GM18517 (cell line): ENCODE measurements at regions not wholly inside any gene's neighbourhood (a gene's known extent, or its start where the extent isn't known, plus 50 kb on each side); places are given as distances from the start of the nearest gene placed in this dataset.

Experiments used
- ATAC-seq: cut with Tn5 transposase; IDR thresholded peaks from one replicate; pipeline ENCODE4 v1.9.1; 2021; ENCODE audit warnings: mild to moderate bottlenecking, moderate library complexity; ENCODE audit not compliant: unreplicated experiment

DNA sequence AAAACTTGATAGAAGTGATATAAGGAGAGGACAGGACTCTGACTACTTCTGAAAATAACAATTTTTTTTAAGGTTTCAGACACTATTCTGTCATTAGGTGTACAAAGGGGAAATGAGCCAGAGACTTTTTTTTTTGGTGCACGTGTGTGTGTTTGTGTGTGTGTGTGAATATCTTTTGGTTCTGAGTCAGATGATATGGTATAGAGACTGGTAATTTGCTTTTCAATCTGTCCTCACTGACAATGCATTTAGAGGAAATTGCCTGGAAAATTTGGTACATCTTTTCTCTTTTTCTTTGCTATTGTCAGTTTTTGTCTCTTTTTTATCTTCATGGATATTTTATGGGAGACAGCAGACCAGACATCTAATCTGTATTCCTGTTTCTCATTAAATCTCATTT, 59.3 kb downstream of the DDIT4L start:
- ATAC-seq: no peak

DNA sequence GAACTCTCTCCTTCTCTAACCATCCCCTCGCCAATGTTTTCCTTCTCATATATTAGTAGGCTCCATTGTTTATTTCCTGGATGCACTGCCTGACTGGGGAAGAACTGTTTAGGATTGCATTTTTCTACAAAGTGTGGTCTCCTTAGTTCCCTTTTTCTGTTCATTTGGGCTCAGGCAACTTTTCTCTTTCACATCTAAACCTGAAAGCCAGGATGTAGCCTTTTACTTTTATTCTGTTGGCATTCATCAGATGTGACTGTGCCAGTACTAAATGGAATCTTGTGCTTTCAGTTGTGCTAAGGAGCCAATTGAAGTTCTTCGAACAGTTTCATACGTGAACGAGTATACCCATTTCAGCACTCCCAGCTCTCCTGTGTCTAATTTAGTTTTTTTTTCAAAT, 59.8 kb downstream of the DDIT4L start:
- no peak for ATAC-seq

DNA sequence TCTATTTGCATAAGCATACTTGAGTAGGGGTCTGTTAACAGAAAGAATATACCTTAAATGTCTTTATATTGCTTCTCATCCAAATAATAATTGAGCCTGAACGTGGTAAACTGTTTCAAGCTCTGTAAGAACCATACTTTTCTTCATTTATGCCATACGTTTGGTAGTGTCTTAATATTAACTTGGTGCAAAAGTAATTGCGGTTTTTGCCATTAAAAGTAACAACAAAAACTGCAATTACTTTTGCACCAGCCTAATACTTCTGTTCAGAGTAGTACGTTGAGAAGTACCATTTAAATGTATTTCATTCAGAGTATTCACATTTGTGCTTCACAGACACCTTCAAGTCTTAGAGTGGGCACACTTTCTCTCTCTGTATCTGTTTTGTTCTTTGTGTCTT, 60.5 kb downstream of the DDIT4L start:
- no peak for ATAC-seq

DNA sequence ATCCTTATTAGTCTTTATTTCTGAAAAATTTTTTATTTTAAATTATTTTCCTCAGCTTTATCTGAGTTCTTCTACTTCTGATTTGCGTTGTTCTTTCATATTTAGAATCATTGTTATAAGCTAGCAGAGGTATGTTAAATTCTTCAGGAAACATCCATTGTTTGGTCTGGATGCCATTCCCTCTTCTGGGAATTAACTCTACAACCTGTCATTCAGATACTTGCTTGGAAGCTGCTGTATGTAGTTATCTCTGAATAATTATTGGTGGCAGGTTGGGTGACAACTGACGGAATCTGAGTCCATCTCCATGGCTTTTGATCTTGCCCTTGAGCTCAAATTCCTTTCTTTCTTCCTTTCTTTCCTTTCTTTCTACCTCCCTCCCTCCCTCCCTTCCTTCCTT, 61.9 kb downstream of the DDIT4L start:
- no peak for ATAC-seq

DNA sequence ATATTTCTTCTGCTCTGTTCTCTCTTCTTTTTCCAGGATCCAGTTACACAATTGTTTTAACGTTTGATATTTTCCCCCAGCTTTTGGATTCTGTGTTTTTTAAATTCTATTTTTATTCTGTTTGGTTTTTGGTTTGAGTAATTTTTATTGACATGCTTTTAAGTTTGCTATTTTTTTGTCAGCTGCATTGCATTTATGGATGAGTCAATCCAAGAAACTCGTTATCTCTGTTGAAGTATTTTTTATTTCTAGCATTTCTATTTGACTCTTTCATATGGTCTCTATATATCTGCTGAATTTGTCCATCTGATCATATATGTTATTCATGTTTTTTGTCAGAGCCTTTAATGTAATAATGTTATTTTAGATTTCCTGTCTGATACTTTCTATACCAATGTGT, 65.6 kb downstream of the DDIT4L start:
- ATAC-seq: no peak

DNA sequence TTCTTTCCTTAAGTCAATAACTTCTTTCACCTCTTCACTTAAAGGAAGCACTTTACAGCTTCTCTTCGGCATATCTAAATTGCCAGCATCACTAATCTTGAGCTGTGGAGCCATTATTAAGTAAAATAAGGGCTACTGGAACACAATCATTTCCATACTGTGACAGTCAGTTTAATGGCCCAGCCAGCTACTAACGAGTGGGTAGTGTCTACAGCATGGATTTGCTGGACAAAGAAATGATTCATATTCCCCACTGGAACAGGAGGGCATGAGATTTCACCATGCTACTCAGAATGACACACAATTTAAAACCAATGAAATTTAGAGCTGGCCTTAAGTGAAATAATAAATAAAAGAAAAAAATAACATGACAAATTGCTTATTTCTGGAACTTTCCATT, 72.1 kb downstream of the DDIT4L start:
- ATAC-seq: no peak

DNA sequence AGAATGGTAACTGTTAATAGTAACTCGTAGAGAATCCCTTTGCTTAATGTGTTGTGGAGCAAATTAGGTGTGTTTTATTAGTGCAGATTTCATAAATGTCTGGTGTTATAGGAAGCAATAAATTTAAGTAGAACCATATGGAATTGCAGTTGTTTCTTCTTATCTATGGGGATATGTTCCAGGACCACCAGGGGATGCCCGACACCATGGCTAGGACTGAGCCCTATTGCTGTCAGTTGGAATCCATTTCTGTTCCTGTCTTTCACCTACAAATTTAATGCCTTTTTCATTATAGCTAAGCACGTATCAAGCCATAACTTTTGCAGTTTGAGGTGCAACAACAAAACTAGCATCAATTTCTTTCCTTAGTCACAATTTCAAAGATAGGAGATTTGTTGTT, 72.5 kb downstream of the DDIT4L start:
- ATAC-seq: no peak

DNA sequence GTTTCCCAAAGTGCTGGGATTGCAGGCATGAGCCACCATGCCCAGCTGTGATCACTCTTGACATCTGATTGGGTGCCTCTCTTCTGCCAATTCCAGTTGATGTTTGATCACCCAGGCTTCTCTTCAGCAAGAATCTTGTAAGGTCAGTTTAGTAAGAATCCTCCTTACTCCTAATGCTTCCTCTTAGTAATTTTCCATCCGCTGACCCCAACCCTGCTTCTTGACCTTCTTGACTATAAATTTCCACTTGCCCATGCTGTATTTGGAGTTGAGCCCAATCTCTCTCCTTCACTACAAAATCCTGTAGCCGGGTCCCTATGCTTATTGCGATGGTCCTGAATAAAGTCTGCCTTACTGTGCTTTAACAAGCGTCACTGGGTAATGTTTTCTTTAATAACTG, 75.4 kb downstream of the DDIT4L start:
- ATAC-seq: no peak

DNA sequence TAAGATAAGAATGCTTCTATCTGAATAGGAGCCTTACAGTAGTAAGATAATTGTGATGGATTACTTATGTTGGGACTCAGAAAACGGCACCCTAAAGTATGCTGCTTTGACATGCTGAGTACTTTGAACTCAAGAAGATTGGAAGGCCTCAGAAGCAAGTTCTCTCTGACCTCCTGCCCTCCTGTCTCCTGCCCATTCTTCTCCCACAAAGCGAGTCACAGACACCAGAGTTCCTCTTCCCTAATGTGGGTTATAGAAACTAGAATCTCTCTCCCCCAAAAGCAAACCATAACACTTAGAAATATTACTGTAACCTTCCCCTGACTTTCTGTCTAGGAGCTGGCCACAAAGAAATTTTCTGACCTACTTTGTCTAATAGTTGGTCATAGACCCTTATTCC, 76.5 kb downstream of the DDIT4L start:
- ATAC-seq: no peak

DNA sequence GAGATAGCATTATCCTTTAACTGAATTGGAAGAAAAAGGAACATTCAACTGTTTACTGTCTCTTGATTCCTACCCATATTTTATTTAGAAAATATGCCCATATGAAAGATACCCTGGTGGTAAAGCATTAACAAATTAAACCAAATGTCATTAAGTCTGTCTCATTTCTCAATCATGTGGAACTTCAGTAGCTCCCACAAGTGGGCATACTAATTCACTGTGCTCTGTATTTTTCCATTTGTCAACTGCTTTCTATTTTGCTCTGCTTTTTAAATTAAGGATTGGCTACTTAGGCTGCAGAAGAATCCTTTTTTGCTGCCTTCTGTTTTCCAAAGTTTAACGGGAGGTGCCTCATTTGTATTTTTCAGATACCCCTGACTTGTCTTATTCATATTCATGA, 77.2 kb downstream of the DDIT4L start:
- no peak for ATAC-seq

DNA sequence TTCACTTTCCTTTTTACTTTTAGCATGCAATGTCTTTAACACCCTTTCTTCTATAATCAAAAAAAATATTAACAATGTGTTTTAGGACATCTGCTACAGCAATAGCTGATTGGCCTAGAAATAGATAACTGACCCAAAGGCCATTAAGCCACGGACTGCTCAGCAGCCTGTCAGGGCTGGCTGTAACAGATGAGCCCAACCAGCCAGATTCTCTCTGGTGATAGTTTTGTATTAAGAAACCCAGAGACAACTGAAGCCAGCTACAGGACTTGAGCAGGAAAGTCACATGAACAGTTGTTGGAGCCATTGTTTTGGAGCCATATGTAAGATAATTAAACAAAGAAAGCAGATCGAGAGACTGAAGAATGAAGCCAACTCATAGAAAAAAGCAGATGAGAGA, 80.3 kb downstream of the DDIT4L start:
- ATAC-seq: no peak

DNA sequence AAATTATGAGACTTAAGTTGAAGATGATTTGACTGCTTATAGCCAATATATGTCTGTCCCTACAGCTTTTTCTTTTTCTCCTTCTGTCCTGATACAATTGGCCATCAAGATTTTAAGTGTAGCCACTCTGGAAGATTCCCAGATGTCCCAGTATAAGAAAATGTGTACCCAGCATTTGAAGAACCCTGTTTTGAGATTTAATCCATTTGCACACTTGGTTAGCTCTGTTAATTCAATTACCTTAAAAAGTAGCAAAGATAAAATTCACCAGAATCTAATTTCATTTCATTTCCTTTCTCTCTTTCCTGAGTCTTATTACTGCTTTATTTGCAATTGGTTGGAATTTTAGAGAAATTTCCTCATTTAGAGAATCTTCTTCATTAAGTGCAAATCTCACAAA, 81.4 kb downstream of the DDIT4L start:
- ATAC-seq: no peak

DNA sequence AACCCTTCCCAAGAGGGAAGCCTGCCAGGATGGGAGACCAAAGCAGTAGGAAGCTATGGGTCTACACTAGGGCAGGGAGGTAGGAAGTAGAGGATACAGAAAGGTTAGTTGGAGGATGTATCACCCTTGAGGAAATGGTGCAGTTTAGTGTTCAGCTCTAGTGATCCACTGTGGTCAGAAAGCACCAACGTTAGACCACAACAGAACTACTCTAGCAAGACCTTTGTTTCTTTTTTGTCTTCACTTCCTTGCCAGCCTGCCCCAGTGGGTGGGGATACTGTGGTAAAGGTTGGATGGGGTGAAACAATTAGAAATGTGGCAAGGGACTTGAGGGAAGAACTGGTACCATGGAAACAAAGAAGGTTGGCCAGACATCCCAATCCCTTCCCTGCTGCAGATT, 83.3 kb downstream of the DDIT4L start:
- ATAC-seq: peak; percentile 100

DNA sequence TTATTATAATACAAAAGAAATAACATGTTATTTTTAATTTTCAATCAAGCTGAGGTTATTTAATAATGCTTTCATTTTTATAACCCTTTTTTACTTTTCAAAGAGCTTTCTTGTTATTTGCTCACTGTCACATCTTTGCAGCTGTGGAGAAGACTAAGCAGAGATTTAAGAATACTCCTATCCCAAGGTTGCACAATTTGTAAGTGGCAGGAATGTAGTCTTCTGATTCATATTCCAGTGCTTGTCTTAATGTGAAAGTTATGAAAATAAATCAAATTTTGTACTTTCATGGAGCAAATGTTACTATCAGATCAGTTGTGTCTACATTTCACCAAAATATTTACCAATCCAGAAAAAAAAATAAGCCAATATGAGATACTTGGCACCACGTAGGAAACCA, 86.6 kb downstream of the DDIT4L start:
- no peak for ATAC-seq

DNA sequence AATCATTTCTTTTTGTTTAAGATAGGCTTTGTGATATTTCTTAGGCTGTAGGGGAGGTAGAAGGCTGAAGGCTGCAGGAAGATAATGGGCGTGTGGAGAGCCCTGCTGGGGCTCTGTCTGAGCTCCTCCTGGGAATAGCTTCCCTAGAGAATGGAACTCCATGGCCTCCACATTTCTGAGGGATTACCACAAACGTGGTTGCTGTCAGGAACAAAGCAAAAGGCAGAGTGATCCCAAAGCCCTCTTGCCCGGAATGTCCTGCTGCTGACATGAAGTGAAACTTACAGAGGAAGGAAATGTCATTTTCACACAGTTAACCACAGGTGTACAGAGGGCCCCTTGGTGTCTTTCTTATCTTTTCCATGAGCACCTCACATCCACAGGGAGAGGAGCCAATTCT, 89.3 kb downstream of the DDIT4L start:
- peak; percentile 56 for ATAC-seq

DNA sequence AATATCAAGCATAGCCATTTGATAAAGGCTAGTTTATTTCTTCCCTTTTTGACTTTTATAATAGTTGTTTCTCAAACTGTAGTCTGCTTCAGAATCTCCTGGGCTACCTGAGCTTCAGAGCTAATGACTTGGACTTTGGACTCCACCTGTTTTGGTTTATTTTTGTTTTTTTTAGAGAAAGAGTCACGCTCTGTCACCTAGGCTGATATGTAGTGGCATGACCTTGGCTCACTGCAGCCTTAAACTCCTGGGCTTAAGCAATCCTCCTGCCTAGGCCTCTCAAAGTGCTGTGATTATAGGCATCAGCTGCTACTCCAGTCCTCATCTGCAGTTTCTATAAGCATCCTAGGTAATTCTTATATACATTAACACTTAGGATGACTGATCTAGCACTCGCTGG, 90.5 kb downstream of the DDIT4L start:
- no peak for ATAC-seq

DNA sequence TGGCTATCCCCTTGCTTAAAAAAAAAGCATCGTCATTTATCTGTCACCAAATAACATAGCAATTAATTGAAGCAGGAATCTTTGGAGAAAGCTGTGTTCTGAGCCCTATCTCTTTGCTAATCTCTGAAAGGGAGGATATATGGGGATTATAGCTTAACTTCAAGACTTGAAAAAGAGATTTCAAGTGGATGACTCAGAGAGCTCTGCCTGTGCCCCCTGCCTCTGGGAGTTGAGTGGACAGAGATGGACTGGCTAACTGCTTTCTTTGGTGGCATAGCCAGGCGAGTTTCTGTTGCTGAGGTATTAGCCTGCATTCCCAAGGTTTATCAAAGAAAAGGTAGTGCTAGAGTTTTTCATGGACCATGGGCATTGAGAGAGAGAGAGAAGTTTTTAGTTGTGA, 91.6 kb downstream of the DDIT4L start:
- no peak for ATAC-seq

DNA sequence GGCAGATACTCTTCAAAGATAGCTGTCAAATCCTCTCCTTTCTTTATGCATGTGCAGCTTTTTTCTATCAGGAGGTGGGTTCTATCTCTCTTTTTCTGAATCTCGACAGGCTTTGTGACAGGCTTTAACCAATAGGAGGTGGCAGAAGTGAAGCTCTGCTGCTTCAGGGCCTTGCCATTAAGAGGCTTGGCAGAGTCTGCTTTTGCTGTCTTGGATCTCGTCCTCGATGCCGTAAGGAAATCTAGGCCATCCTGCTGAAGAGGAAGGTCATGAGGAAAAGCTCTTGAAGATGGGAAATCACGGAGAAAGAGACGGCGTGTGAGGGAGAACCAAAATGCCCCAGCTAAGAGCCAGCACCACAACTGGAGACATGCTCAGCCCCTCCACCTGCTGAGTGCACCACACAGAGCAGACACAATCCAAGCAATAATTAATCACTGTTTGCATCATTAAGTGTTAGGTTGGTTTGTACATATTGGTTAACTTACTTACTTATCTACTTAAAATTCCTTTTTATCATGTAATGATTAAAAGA, 92.2 kb downstream of the DDIT4L start:
- no peak for ATAC-seq

DNA sequence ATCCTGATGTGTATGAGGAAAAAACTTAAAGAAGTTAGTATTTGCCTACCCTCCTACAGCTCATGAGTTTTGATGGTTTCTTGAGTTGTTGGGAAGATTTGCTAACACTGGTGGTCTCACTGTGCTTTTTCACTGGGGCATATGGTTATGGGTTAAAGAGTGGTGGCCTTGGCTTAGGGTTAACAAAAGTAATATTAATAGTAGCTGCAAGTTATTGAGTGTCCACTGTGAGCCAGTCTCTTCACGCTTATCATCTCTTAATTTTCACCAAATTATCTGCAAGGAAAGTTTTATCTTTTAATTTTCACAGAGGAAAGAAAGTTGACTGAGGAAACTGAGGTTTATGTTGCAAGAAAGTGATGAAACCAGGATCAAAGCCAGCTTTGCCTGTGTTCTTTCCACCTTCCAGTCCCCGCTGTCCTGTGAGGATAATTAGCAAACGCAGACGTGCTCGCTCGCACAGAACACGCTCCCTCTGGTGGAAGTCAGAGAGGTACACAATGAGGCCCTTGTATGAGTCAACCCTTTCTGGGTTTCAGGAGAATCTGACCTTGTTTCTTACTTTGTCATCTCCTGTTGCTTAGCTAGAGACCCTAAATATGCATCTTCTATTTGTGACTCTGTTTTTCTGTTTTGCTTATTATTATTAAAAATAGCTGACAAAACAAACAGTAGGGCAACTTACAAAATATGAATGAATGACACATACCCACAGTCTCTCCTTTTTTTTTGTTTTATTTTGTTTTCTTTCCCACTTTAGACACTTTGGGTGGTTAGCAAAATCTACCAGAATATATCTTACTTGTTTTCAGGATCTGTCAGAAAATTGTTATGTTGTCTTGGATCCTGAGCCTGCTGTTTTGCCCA, 94.3 kb downstream of the DDIT4L start:
- peak; percentile 80 for ATAC-seq

DNA sequence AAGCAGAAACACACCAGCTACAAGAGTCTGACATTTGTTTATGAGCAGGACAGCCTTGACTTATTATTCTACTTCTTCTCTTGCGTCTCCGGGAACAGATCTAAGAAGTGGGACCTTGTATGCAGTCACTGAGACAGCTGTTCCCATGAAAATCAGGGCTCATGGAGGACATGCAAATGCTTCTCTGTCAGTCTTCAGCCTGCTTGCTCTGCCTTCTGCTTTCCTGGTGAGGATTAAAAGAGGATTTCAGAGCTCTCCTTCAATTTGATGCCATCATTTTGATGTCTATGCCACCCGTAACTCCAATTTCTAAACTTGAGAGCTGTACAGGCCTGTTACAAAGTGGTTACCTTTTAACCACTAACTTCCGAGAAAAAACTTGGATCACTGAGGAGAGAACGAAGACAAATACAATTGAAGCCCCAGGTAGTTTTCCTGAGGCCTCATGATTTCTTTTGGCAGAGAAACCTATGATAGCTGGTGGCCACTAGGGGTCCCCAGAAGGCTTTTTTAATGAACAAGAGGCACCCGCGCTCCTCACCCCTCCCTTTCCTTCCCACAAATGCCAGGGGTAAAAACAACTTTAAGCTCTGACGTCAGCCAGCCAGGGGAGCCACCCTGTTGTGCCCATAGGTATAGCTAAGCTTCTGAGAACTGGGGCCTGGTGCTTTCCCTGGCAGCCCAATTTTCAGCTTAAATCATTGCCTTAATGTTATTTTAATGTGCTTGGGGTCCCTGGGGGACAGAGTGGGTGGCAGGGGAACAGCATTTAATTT, 97.0 kb downstream of the DDIT4L start:
- peak; percentile 96 for ATAC-seq

DNA sequence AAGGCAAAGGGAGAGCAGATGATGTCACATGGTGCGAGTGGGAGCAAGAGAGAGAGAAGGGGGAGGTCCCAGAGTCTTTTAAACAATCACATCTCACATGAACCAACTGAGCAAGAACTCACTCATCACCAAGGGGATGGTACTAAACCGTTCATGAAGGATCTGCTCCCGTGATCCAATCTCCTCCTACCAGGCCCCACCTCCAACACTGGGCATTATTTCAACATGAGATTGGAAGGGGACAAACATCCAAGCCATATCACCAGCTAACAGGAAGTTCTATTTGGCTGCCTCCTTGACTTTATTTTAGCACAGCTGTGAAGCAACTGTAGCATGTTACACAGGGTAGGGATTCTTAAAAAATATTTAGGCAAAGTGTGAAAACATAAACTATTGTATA, 102.5 kb downstream of the DDIT4L start:
- no peak for ATAC-seq

DNA sequence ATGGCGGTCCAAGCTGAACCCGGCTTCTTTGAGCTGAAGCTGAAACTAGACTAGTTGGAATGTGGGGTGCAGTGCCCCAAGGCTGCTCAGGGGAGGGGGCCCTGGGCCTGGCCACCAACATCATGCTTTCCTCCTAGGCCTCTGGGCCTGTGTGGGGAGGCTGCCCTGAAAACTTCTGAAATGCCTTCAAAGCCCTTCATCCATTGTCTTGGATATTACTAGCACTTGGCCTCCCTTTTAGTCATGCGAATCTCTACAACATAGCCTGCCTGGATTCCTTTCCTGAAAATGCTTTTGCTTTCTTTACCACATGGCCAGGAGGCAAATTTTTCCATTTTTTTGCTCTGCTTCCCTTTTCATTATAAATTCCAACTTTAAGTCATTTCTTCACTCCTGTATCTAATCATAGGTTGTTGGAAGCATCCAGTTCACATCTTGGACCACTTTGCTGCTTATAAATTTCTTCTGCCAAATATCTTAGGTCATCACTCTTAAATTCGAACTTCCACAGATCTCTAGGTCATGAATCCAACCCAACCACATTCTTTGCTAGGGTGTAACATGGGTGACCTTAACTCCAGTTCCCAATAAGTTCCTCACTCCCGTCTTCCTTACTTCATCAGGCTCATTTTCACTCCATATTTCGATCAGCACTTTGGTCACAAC, 103.4 kb downstream of the DDIT4L start:
- ATAC-seq: no peak
